Fibroblast of lung (primary cell): ENCODE measurements at regions not wholly inside any gene's neighbourhood (a gene's known extent, or its start where the extent isn't known, plus 50 kb on each side); places are given as distances from the start of the nearest gene placed in this dataset.

Source experiments
- DNase-seq, 2 donors: peaks; one replicate each; pipeline versions ENCODE4 v3.0.0 to v3.0.0-alpha.2; 2010; ENCODE audit warnings: low read depth in 2 of 2
- H2AFZ ChIP-seq: 2 replicates; pipeline ENCODE4 v1.5.1; 2012; ENCODE audit warnings: low read length, control low read depth, inconsistent platforms
- H3K27ac ChIP-seq: 2 replicates; pipeline ENCODE4 v1.5.1; 2011; ENCODE audit warnings: low read length, control low read depth; ENCODE audit not compliant: insufficient read depth
- H3K27me3 ChIP-seq: 2 replicates; pipeline ENCODE4 v1.5.1; 2011; ENCODE audit warnings: mild to moderate bottlenecking, low read length; ENCODE audit not compliant: control insufficient read depth, insufficient read depth
- H3K36me3 ChIP-seq: 2 replicates; pipeline ENCODE4 v1.5.1; 2011; ENCODE audit warnings: low read length; ENCODE audit not compliant: control insufficient read depth, insufficient read depth
- H3K4me1 ChIP-seq: 2 replicates; pipeline ENCODE4 v1.5.1; 2011; ENCODE audit warnings: low read length; ENCODE audit not compliant: control insufficient read depth, insufficient read depth; ENCODE audit errors: extremely low read depth
- H3K4me2 ChIP-seq: 2 replicates; pipeline ENCODE4 v1.5.1; 2011; ENCODE audit warnings: low read length, control low read depth; ENCODE audit not compliant: insufficient read depth; ENCODE audit errors: extremely low read depth
- H3K4me3 ChIP-seq, 4 experiments: fragments of 200-600 bp in 1 of 4; sonication (generic) in 1 of 4; replicated peaks in 1 of 4; 2 replicates each; pipeline ENCODE4 v1.5.1; 2011 to 2016; ENCODE audit warnings: low read length in 4 of 4, low read depth in 3 of 4, mild to moderate bottlenecking in 3 of 4, control low read depth in 2 of 4, inconsistent platforms in 1 of 4, mixed read lengths in 1 of 4; ENCODE audit not compliant: insufficient read depth in 1 of 4; ENCODE audit errors: control extremely low read depth in 1 of 4
- H3K79me2 ChIP-seq: 2 replicates; pipeline ENCODE4 v1.5.1; 2012; ENCODE audit warnings: mild to moderate bottlenecking, low read length, inconsistent platforms; ENCODE audit not compliant: control insufficient read depth, insufficient read depth
- H3K9ac ChIP-seq: 2 replicates; pipeline ENCODE4 v1.5.1; 2011; ENCODE audit warnings: mild to moderate bottlenecking, low read length, control low read depth; ENCODE audit not compliant: insufficient read depth
- H3K9me3 ChIP-seq: 2 replicates; pipeline ENCODE4 v1.5.1; 2012; ENCODE audit warnings: low read depth, low read length; ENCODE audit not compliant: control insufficient read depth, insufficient read depth
- H4K20me1 ChIP-seq: 2 replicates; pipeline ENCODE4 v1.5.1; 2011; ENCODE audit warnings: low read length; ENCODE audit not compliant: control insufficient read depth, insufficient read depth; ENCODE audit errors: extremely low read depth
- CTCF ChIP-seq, 2 donors: IDR thresholded peaks in 1 of 2; conservative IDR thresholded peaks in 1 of 2; 1 replicate in 1 of 2; 2 replicates in 1 of 2; pipeline ENCODE4 v1.5.1; 2011 to 2012; ENCODE audit warnings: low read length in 2 of 2, control low read depth in 1 of 2, inconsistent platforms in 1 of 2, low read depth in 1 of 2, mild to moderate bottlenecking in 1 of 2
- EZH2 ChIP-seq: IDR thresholded peaks from 2 replicates; pipeline ENCODE4 v1.5.1; 2012; ENCODE audit warnings: low read length, control low read depth, mild to moderate bottlenecking; ENCODE audit errors: missing control alignments

GRCh38 chr6:10166031-10166430, 248.8 kb downstream of the TFAP2A start:
- no peaks in the 10 kb centered on the region for H3K4me1 ChIP-seq
- no peak overlapping the region for H3K4me3 ChIP-seq
- no peak for DNase-seq
- H3K79me2 ChIP-seq = no peaks in the 10 kb centered on the region
- no peak overlapping the region for H3K27ac ChIP-seq
- no peaks in the 10 kb centered on the region for H4K20me1 ChIP-seq
- no peak for TF ChIP-seq CTCF (conservative IDR thresholded peaks at IDR 0.05 in 1 of 2, IDR thresholded peaks at IDR 0.05 in 1 of 2; ENCODE audit: low read depth in 1 of 2, low read length in 2 of 2)
- H3K4me2 ChIP-seq = no peak overlapping the region
- no peaks in the 10 kb centered on the region for H3K36me3 ChIP-seq
- H3K9ac ChIP-seq = no peak overlapping the region
- H2AFZ ChIP-seq = no peak overlapping the region
- no peaks in the 10 kb centered on the region for H3K27me3 ChIP-seq
- no peaks in the 10 kb centered on the region for H3K9me3 ChIP-seq

GRCh38 chr6:10163203-10163962, 251.5 kb downstream of the TFAP2A start:
- H4K20me1 ChIP-seq = no peaks in the 10 kb centered on the region
- no peaks in the 10 kb centered on the region for H3K4me1 ChIP-seq
- no peaks in the 10 kb centered on the region for H3K27me3 ChIP-seq
- no peak overlapping the region for H3K9ac ChIP-seq
- H3K4me2 ChIP-seq = no peak overlapping the region
- DNase-seq = no peak
- H2AFZ ChIP-seq = no peak overlapping the region
- no peak for TF ChIP-seq CTCF (conservative IDR thresholded peaks at IDR 0.05 in 1 of 2, IDR thresholded peaks at IDR 0.05 in 1 of 2; ENCODE audit: low read depth in 1 of 2, low read length in 2 of 2)
- TF ChIP-seq EZH2 = no peak
- H3K79me2 ChIP-seq = no peaks in the 10 kb centered on the region
- H3K27ac ChIP-seq = no peak overlapping the region
- H3K4me3 ChIP-seq = no peak overlapping the region
- H3K9me3 ChIP-seq = no peaks in the 10 kb centered on the region
- H3K36me3 ChIP-seq = no peaks in the 10 kb centered on the region

DNA sequence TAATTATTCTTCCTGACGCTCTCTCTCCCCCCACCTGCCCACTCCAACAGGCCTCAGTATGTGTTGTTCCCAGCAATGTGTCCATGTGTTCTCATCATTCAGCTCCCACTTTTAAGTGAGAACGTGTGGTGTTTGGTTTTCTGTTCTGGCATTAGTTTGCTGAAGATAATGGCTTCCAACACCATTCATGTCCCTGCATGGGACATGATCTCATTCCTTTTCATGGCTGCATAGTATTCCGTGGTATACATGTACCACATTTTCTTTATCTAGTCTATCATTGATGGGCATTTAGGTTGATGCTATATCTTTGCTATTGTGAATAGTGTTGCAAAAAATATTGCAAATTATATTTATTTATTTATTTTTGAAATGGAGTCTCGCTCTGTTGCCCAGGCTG, 258.0 kb downstream of the TFAP2A start:
- DNase-seq = no peak

More for the DNA sequence above, 258.0 kb downstream of the TFAP2A start:
- H3K27ac ChIP-seq = no peak overlapping the region
- no peak overlapping the region for H3K4me3 ChIP-seq
- H2AFZ ChIP-seq = no peak overlapping the region
- H3K9me3 ChIP-seq = no peaks in the 10 kb centered on the region
- no peaks in the 10 kb centered on the region for H3K27me3 ChIP-seq
- H3K79me2 ChIP-seq = no peaks in the 10 kb centered on the region
- H3K4me2 ChIP-seq = no peak overlapping the region
- TF ChIP-seq EZH2 (no peak), CTCF (conservative IDR thresholded peaks at IDR 0.05 in 1 of 2, IDR thresholded peaks at IDR 0.05 in 1 of 2; ENCODE audit: low read depth in 1 of 2, low read length in 2 of 2) (no peak)
- no peak overlapping the region for H3K9ac ChIP-seq
- H4K20me1 ChIP-seq = no peaks in the 10 kb centered on the region
- H3K4me1 ChIP-seq = no peaks in the 10 kb centered on the region
- H3K36me3 ChIP-seq = no peaks in the 10 kb centered on the region
